KMS-11 (cell line): ENCODE measurements at regions not wholly inside any gene's neighbourhood (a gene's known extent, or its start where the extent isn't known, plus 50 kb on each side); places are given as distances from the start of the nearest gene placed in this dataset.

Experiments used
- H2AFZ ChIP-seq: fragments of 200-600 bp; sonication (generic); 2 replicates; pipeline ENCODE4 v1.6.1; 2016; ENCODE audit warnings: antibody characterized with exemption, mixed run types, low read depth
- H3K27ac ChIP-seq: fragments of 200-600 bp; sonication (generic); 2 replicates; pipeline ENCODE4 v1.6.1; 2016; ENCODE audit warnings: mild to moderate bottlenecking, mixed run types
- H3K27me3 ChIP-seq: fragments of 200-600 bp; sonication (generic); 2 replicates; pipeline ENCODE4 v1.6.1; 2017; ENCODE audit warnings: mild to moderate bottlenecking, low read depth, mixed run types, moderate library complexity; ENCODE audit not compliant: insufficient read depth
- H3K36me3 ChIP-seq: fragments of 200-600 bp; sonication (generic); 2 replicates; pipeline ENCODE4 v1.6.1; 2017; ENCODE audit warnings: mild to moderate bottlenecking, mixed run types; ENCODE audit not compliant: insufficient read depth
- H3K4me1 ChIP-seq: fragments of 200-600 bp; sonication (generic); 2 replicates; pipeline ENCODE4 v1.6.1; 2016; ENCODE audit warnings: mild to moderate bottlenecking, low read depth, mixed run types; ENCODE audit not compliant: poor library complexity, severe bottlenecking
- H3K4me2 ChIP-seq: fragments of 200-600 bp; sonication (generic); 2 replicates; pipeline ENCODE4 v1.7.0; 2016; ENCODE audit warnings: mild to moderate bottlenecking, mixed run types
- H3K4me3 ChIP-seq: fragments of 200-600 bp; sonication (generic); IDR thresholded peaks from 2 replicates; pipeline ENCODE4 v1.6.1; 2017; ENCODE audit warnings: low read depth, low read length, mixed read lengths; ENCODE audit not compliant: insufficient read depth
- H3K79me2 ChIP-seq: fragments of 200-600 bp; sonication (generic); 2 replicates; pipeline ENCODE4 v1.6.1; 2016; ENCODE audit warnings: low read depth, mixed run types; ENCODE audit not compliant: insufficient read depth
- H3K9ac ChIP-seq: fragments of 200-600 bp; sonication (generic); 2 replicates; pipeline ENCODE4 v1.6.1; 2016; ENCODE audit warnings: mild to moderate bottlenecking, mixed run types
- H4K20me1 ChIP-seq: fragments of 200-600 bp; sonication (generic); 2 replicates; pipeline ENCODE4 v1.6.1; 2016; ENCODE audit warnings: mild to moderate bottlenecking, mixed run types; ENCODE audit not compliant: insufficient read depth
- TF ChIP-seq, protein P1 (sequence below): fragments of 200-600 bp; sonication (generic); conservative IDR thresholded peaks from 2 replicates; pipeline ENCODE4 v1.6.1; 2017; ENCODE audit warnings: low read depth, mild to moderate bottlenecking, antibody characterized with exemption, low read length, moderate library complexity, mixed read lengths

GRCh38 chr1:187921426-187921825, 1092.7 kb downstream of the PLA2G4A start:
- H3K9ac ChIP-seq, result no peak overlapping the region
- H3K4me2 ChIP-seq, result no peak overlapping the region
- no peaks in the 10 kb centered on the region for H3K27me3 ChIP-seq
- no peak overlapping the region for H3K27ac ChIP-seq
- no peaks in the 10 kb centered on the region for H4K20me1 ChIP-seq
- H2AFZ ChIP-seq, result no peak overlapping the region
- H3K4me1 ChIP-seq, result no peaks in the 10 kb centered on the region
- no peaks in the 10 kb centered on the region for H3K79me2 ChIP-seq
- no peak overlapping the region for H3K4me3 ChIP-seq
- TF ChIP-seq, protein P1, sequence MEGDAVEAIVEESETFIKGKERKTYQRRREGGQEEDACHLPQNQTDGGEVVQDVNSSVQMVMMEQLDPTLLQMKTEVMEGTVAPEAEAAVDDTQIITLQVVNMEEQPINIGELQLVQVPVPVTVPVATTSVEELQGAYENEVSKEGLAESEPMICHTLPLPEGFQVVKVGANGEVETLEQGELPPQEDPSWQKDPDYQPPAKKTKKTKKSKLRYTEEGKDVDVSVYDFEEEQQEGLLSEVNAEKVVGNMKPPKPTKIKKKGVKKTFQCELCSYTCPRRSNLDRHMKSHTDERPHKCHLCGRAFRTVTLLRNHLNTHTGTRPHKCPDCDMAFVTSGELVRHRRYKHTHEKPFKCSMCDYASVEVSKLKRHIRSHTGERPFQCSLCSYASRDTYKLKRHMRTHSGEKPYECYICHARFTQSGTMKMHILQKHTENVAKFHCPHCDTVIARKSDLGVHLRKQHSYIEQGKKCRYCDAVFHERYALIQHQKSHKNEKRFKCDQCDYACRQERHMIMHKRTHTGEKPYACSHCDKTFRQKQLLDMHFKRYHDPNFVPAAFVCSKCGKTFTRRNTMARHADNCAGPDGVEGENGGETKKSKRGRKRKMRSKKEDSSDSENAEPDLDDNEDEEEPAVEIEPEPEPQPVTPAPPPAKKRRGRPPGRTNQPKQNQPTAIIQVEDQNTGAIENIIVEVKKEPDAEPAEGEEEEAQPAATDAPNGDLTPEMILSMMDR, result no peak
- no peaks in the 10 kb centered on the region for H3K36me3 ChIP-seq

DNA sequence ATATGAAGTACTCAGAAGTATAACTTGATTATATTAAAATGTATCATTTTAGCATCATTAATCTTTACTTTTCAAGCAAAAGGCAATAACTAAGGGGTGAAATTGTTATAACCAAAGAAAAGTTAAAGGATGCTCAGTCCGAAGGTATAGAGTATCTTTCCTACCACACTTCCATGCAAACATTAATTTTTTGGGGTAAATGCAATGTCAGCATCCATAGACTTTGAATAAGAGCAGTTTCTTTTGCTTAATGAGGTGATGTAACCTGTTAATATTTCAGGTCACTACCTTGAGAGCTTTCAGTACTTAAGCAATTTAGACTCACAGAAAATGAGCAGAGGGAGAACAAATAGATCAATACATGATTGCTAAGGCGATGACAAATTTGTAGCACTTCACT, 1093.5 kb downstream of the PLA2G4A start:
- H3K79me2 ChIP-seq, result no peaks in the 10 kb centered on the region
- H3K27me3 ChIP-seq, result no peaks in the 10 kb centered on the region
- TF ChIP-seq, protein P1, result no peak
- no peak overlapping the region for H3K9ac ChIP-seq
- no peaks in the 10 kb centered on the region for H3K4me1 ChIP-seq
- H3K4me3 ChIP-seq, result no peak overlapping the region
- H4K20me1 ChIP-seq, result no peaks in the 10 kb centered on the region
- H3K27ac ChIP-seq, result no peak overlapping the region
- no peak overlapping the region for H2AFZ ChIP-seq
- H3K4me2 ChIP-seq, result no peak overlapping the region
- H3K36me3 ChIP-seq, result no peaks in the 10 kb centered on the region

GRCh38 chr1:187924252-187924651, 1095.5 kb downstream of the PLA2G4A start:
- H3K4me2 ChIP-seq, result no peak overlapping the region
- H3K9ac ChIP-seq, result no peak overlapping the region
- no peaks in the 10 kb centered on the region for H3K79me2 ChIP-seq
- no peak overlapping the region for H3K4me3 ChIP-seq
- H3K4me1 ChIP-seq, result no peaks in the 10 kb centered on the region
- no peaks in the 10 kb centered on the region for H3K36me3 ChIP-seq
- no peaks in the 10 kb centered on the region for H3K27me3 ChIP-seq
- TF ChIP-seq, protein P1, result no peak
- H4K20me1 ChIP-seq, result no peaks in the 10 kb centered on the region
- no peak overlapping the region for H3K27ac ChIP-seq
- no peak overlapping the region for H2AFZ ChIP-seq

GRCh38 chr1:187928288-187928687, 1099.5 kb downstream of the PLA2G4A start:
- Histone ChIP-seq H3K27me3 (no peaks in the 10 kb centered on the region), H3K27ac (no peak overlapping the region), H3K4me2 (no peak overlapping the region), H3K4me3 (no peak overlapping the region), H3K36me3 (no peaks in the 10 kb centered on the region), H2AFZ (no peak overlapping the region), H3K9ac (no peak overlapping the region), H4K20me1 (no peaks in the 10 kb centered on the region), H3K4me1 (no peaks in the 10 kb centered on the region), H3K79me2 (no peaks in the 10 kb centered on the region)
- TF ChIP-seq, protein P1, result no peak

GRCh38 chr1:187928696-187929095, 1099.9 kb downstream of the PLA2G4A start:
- Histone ChIP-seq H3K27me3 (no peaks in the 10 kb centered on the region), H3K4me2 (no peak overlapping the region), H3K9ac (no peak overlapping the region), H3K36me3 (no peaks in the 10 kb centered on the region), H4K20me1 (no peaks in the 10 kb centered on the region), H3K4me1 (no peaks in the 10 kb centered on the region), H3K27ac (no peak overlapping the region), H2AFZ (no peak overlapping the region), H3K79me2 (no peaks in the 10 kb centered on the region), H3K4me3 (no peak overlapping the region)
- TF ChIP-seq, protein P1, result no peak
